ENCODE measurements at regions not wholly inside any gene's neighbourhood (a gene's known extent, or its start where the extent isn't known, plus 50 kb on each side); places are given as distances from the start of the nearest gene placed in this dataset.

- intact Hi-C loops (cut with micrococcal nuclease) = no loop called here
- Histone ChIP-seq H3K4me1 (no peaks in the 10 kb centered on the region), H3K9me3 (replicated peaks) (no peaks in the 10 kb centered on the region), H3K4me3 (no peak overlapping the region), H3K36me3 (no peaks in the 10 kb centered on the region), H3K27ac (replicated peaks) (no peak overlapping the region), H3K27me3 (ENCODE audit: low read depth) (peaks cover 12% of the 10 kb centered on the region)
- no peak for TF ChIP-seq CTCF (IDR thresholded peaks at IDR 0.05; ENCODE audit: borderline replicate concordance)
- DNase-seq = no peak
Measured at GRCh38 chr2:65778137-65778536, 345.7 kb upstream of the SPRED2 start.

GRCh38 chr2:65775839-65776238 is 343.4 kb upstream of the SPRED2 start:
- H3K27me3 ChIP-seq (ENCODE audit: low read depth) = peaks cover 12% of the 10 kb centered on the region
- no peak for TF ChIP-seq CTCF (IDR thresholded peaks at IDR 0.05; ENCODE audit: borderline replicate concordance)
- intact Hi-C loops (cut with micrococcal nuclease) = no loop called here
- H3K9me3 ChIP-seq (replicated peaks) = no peaks in the 10 kb centered on the region
- no peak overlapping the region for H3K27ac ChIP-seq (replicated peaks)
- no peak overlapping the region for H3K4me3 ChIP-seq
- H3K36me3 ChIP-seq = no peaks in the 10 kb centered on the region
- DNase-seq = no peak
- H3K4me1 ChIP-seq = no peaks in the 10 kb centered on the region

GRCh38 chr2:65767946-65768345 is 335.5 kb upstream of the SPRED2 start:
- no peak for DNase-seq
- no peak for TF ChIP-seq CTCF (IDR thresholded peaks at IDR 0.05; ENCODE audit: borderline replicate concordance)
- no peaks in the 10 kb centered on the region for H3K27me3 ChIP-seq (ENCODE audit: low read depth)
- no peak overlapping the region for H3K4me3 ChIP-seq
- H3K4me1 ChIP-seq = no peaks in the 10 kb centered on the region
- H3K36me3 ChIP-seq = no peaks in the 10 kb centered on the region
- no peak overlapping the region for H3K27ac ChIP-seq (replicated peaks)
- intact Hi-C loops (cut with micrococcal nuclease) = no loop called here
- no peaks in the 10 kb centered on the region for H3K9me3 ChIP-seq (replicated peaks)

GRCh38 chr2:65766768-65767267 is 334.4 kb upstream of the SPRED2 start:
- no peaks in the 10 kb centered on the region for H3K27me3 ChIP-seq (ENCODE audit: low read depth)
- H3K4me3 ChIP-seq = no peak overlapping the region
- TF ChIP-seq CTCF (IDR thresholded peaks at IDR 0.05; ENCODE audit: borderline replicate concordance) = no peak
- DNase-seq = no peak
- H3K9me3 ChIP-seq (replicated peaks) = no peaks in the 10 kb centered on the region
- intact Hi-C loops (cut with micrococcal nuclease) = no loop called here
- H3K4me1 ChIP-seq = no peaks in the 10 kb centered on the region
- H3K27ac ChIP-seq (replicated peaks) = no peak overlapping the region
- no peaks in the 10 kb centered on the region for H3K36me3 ChIP-seq

GRCh38 chr2:65765376-65765775 is 333.0 kb upstream of the SPRED2 start:
- Histone ChIP-seq H3K36me3 (no peaks in the 10 kb centered on the region), H3K27me3 (ENCODE audit: low read depth) (no peaks in the 10 kb centered on the region), H3K4me1 (no peaks in the 10 kb centered on the region), H3K9me3 (replicated peaks) (no peaks in the 10 kb centered on the region), H3K27ac (replicated peaks) (no peak overlapping the region), H3K4me3 (no peak overlapping the region)
- no peak for DNase-seq
- intact Hi-C loops (cut with micrococcal nuclease) = no loop called here
- no peak for TF ChIP-seq CTCF (IDR thresholded peaks at IDR 0.05; ENCODE audit: borderline replicate concordance)

- Histone ChIP-seq H3K4me3 (no peak overlapping the region), H3K9me3 (replicated peaks) (peaks cover 9% of the 10 kb centered on the region), H3K27me3 (ENCODE audit: low read depth) (no peaks in the 10 kb centered on the region), H3K36me3 (no peaks in the 10 kb centered on the region), H3K4me1 (no peaks in the 10 kb centered on the region), H3K27ac (replicated peaks) (no peak overlapping the region)
- TF ChIP-seq CTCF (IDR thresholded peaks at IDR 0.05; ENCODE audit: borderline replicate concordance) = no peak
- intact Hi-C loops (cut with micrococcal nuclease) = no loop called here
- DNase-seq = no peak
Measured at GRCh38 chr2:65762068-65762467, 329.7 kb upstream of the SPRED2 start.
